Natural killer cell (primary cell): ENCODE measurements at regions not wholly inside any gene's neighbourhood (a gene's known extent, or its start where the extent isn't known, plus 50 kb on each side); places are given as distances from the start of the nearest gene placed in this dataset.

ENCODE experiments used
- ATAC-seq, 3 donors: fragments of 150-1000 bp in 2 of 3; fragments of 200-7000 bp in 1 of 3; cut with Tn5 transposase; 1 replicate in 1 of 3; 2 replicates in 2 of 3; pipeline ENCODE4 v1.10.0; 2021; ENCODE audit warnings: mild to moderate bottlenecking in 2 of 3, moderate library complexity in 2 of 3
- DNase-seq, 2 donors: peaks; one replicate each; pipeline versions ENCODE4 v3.0.0 to v3.0.0-alpha.2; 2013 to 2021; ENCODE audit warnings: mixed read lengths in 1 of 2
- H3K27ac ChIP-seq: one replicate; pipeline ENCODE4 v1.5.1; 2013; ENCODE audit warnings: mild to moderate bottlenecking, low read length
- H3K27me3 ChIP-seq: one replicate; pipeline ENCODE4 v1.6.1; 2013; ENCODE audit warnings: low read length; ENCODE audit not compliant: control insufficient read depth, insufficient read depth
- H3K36me3 ChIP-seq: one replicate; pipeline ENCODE4 v1.6.1; 2013; ENCODE audit warnings: low read length; ENCODE audit not compliant: control insufficient read depth, insufficient read depth
- H3K4me1 ChIP-seq: one replicate; pipeline ENCODE4 v1.6.1; 2013; ENCODE audit warnings: low read length; ENCODE audit not compliant: control insufficient read depth, insufficient read depth
- H3K4me3 ChIP-seq: one replicate; pipeline ENCODE4 v1.5.1; 2013; ENCODE audit warnings: low read length
- H3K9me3 ChIP-seq: one replicate; pipeline ENCODE4 v1.6.1; 2013; ENCODE audit warnings: low read length; ENCODE audit not compliant: control insufficient read depth, insufficient read depth
- H3K27ac Mint-ChIP-seq, 2 donors: one replicate each; pipeline ENCODE4 v1.8.0; 2022; ENCODE audit warnings: mild to moderate bottlenecking in 2 of 2, mixed read lengths in 2 of 2, moderate library complexity in 1 of 2
- H3K27me3 Mint-ChIP-seq, 2 donors: one replicate each; pipeline ENCODE4 v1.8.0; 2022; ENCODE audit warnings: low read depth in 2 of 2, mixed read lengths in 2 of 2
- H3K36me3 Mint-ChIP-seq: one replicate; pipeline ENCODE4 v1.8.0; 2022; ENCODE audit warnings: mixed read lengths
- H3K4me1 Mint-ChIP-seq, 2 donors: one replicate each; pipeline ENCODE4 v1.8.0; 2022; ENCODE audit warnings: mixed read lengths in 2 of 2
- H3K4me3 Mint-ChIP-seq: one replicate; pipeline ENCODE4 v1.8.0; 2022; ENCODE audit warnings: mild to moderate bottlenecking, moderate library complexity, mixed read lengths
- H3K9me3 Mint-ChIP-seq, 2 donors: one replicate each; pipeline ENCODE4 v1.8.0; 2022; ENCODE audit warnings: mixed read lengths in 2 of 2
- CTCF ChIP-seq: fragments of 200-600 bp; IDR thresholded peaks from one replicate; pipeline ENCODE4 v1.8.0; 2022; ENCODE audit warnings: antibody characterized with exemption
- WGBS: methylation state at CpG from one replicate; pipeline ENCODE4 v1.1.7; 2013; ENCODE audit warnings: missing lambda C conversion rate; ENCODE audit not compliant: insufficient coverage; 5-methylcytosine and 5-hydroxymethylcytosine counted together
- intact Hi-C: fragments of 100-400 bp; cut with micrococcal nuclease; formaldehyde crosslinking; loops from one replicate; pipeline ENCODE4 v1.14.2; 2022

- Histone ChIP-seq H3K4me3 (no peak overlapping the region), H3K27ac (no peak overlapping the region), H3K4me1 (no peaks in the 10 kb centered on the region), H3K36me3 (no peaks in the 10 kb centered on the region), H3K9me3 (peaks cover 3% of the 10 kb centered on the region), H3K27me3 (no peaks in the 10 kb centered on the region)
- Mint-ChIP-seq H3K27ac (no peak overlapping the region), H3K36me3 (peaks cover 6% of the 10 kb centered on the region), H3K4me1 (no peaks in the 10 kb centered on the region), H3K9me3 (peaks cover 17 to 21% of the 10 kb centered on the region in 2 donors), H3K27me3 (no peaks in the 10 kb centered on the region), H3K4me3 (no peak overlapping the region)
- intact Hi-C loops = no loop called here
- 82% methylated on average over 1 of the region's 1 CpG for WGBS
- DNase-seq = no peak
- no peak for ATAC-seq
- TF ChIP-seq CTCF = no peak
Observed at GRCh38 chr22:34255042-34255441, 334.8 kb upstream of the LARGE1 start.

- no peak overlapping the region for H3K4me3 Mint-ChIP-seq
- H3K4me1 Mint-ChIP-seq = no peaks in the 10 kb centered on the region
- H3K36me3 Mint-ChIP-seq = no peaks in the 10 kb centered on the region
- H3K9me3 Mint-ChIP-seq = peaks cover 0 to 4% of the 10 kb centered on the region in 2 donors
- Histone ChIP-seq H3K4me3 (no peak overlapping the region), H3K36me3 (no peaks in the 10 kb centered on the region), H3K27ac (no peak overlapping the region), H3K27me3 (no peaks in the 10 kb centered on the region), H3K9me3 (no peaks in the 10 kb centered on the region), H3K4me1 (no peaks in the 10 kb centered on the region)
- WGBS = no CpG with 5 or more reads among the region's 1 CpG
- no peak for ATAC-seq
- TF ChIP-seq CTCF = no peak
- DNase-seq = no peak
- intact Hi-C loops = no loop called here
- no peak overlapping the region for H3K27ac Mint-ChIP-seq
- H3K27me3 Mint-ChIP-seq = no peaks in the 10 kb centered on the region
Observed at GRCh38 chr22:34278121-34278520, 357.8 kb upstream of the LARGE1 start.

- H3K9me3 ChIP-seq = no peaks in the 10 kb centered on the region
- H3K27me3 Mint-ChIP-seq = no peaks in the 10 kb centered on the region
- H3K36me3 Mint-ChIP-seq = no peaks in the 10 kb centered on the region
- H3K4me1 Mint-ChIP-seq = no peaks in the 10 kb centered on the region
- no peaks in the 10 kb centered on the region for H3K27me3 ChIP-seq
- H3K9me3 Mint-ChIP-seq = peaks cover 0 to 9% of the 10 kb centered on the region in 2 donors
- no peak overlapping the region for H3K4me3 Mint-ChIP-seq
- DNase-seq (no peak), ATAC-seq (no peak)
- no peaks in the 10 kb centered on the region for H3K36me3 ChIP-seq
- H3K4me1 ChIP-seq = no peaks in the 10 kb centered on the region
- H3K27ac Mint-ChIP-seq = no peak overlapping the region
- intact Hi-C loops = no loop called here
- no peak overlapping the region for H3K4me3 ChIP-seq
- no peak overlapping the region for H3K27ac ChIP-seq
- 73% methylated on average over 3 of the region's 3 CpGs for WGBS
- TF ChIP-seq CTCF = no peak
Observed at GRCh38 chr22:34281738-34282137, 361.5 kb upstream of the LARGE1 start.

GRCh38 chr22:34283844-34284243 is 363.6 kb upstream of the LARGE1 start:
- H3K36me3 ChIP-seq = no peaks in the 10 kb centered on the region
- peaks cover 2 to 15% of the 10 kb centered on the region in 2 donors for H3K9me3 Mint-ChIP-seq
- no peak overlapping the region for H3K4me3 ChIP-seq
- no peak overlapping the region for H3K27ac Mint-ChIP-seq
- H3K9me3 ChIP-seq = no peaks in the 10 kb centered on the region
- intact Hi-C loops = no loop called here
- no peaks in the 10 kb centered on the region for H3K27me3 ChIP-seq
- ATAC-seq (no peak), DNase-seq (no peak)
- no peak overlapping the region for H3K27ac ChIP-seq
- H3K36me3 Mint-ChIP-seq = no peaks in the 10 kb centered on the region
- H3K4me1 ChIP-seq = no peaks in the 10 kb centered on the region
- H3K4me1 Mint-ChIP-seq = no peaks in the 10 kb centered on the region
- no peak overlapping the region for H3K4me3 Mint-ChIP-seq
- no peak for TF ChIP-seq CTCF
- WGBS = 82% methylated on average over 2 of the region's 3 CpGs
- H3K27me3 Mint-ChIP-seq = no peaks in the 10 kb centered on the region
